T-helper 1 cell (primary cell): ENCODE measurements at regions not wholly inside any gene's neighbourhood (a gene's known extent, or its start where the extent isn't known, plus 50 kb on each side); places are given as distances from the start of the nearest gene placed in this dataset.

Source experiments
- DNase-seq, 5 donors: peaks; one replicate each; pipeline ENCODE4 v3.0.0-alpha.2; 2012 to 2020

GRCh38 chr15:47394286-47394809 is 323.0 kb upstream of the SEMA6D start:
- DNase-seq: no peak

GRCh38 chr15:47395076-47395475 is 322.2 kb upstream of the SEMA6D start:
- DNase-seq: no peak

DNA sequence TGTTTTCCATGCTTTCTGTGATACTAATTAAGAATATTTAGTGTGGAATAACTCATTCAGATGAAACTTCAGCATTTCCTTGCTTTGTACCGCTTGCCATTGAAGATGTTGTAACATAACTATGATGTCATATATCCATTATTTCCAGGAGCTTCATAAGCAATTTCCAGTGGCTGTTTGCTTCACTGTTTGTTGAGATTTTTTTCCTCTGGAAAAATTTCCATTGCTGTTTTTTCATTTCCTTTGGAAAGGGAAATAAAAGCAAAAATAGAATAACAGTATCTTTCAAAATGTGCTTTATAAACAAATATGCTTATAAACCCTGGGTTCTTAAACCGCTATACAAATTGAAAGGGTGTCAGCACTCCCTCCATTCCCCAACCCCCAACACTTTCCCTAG is 319.6 kb upstream of the SEMA6D start:
- DNase-seq: no peak

- no peak for DNase-seq
Measured at GRCh38 chr15:47398132-47398531, 319.2 kb upstream of the SEMA6D start.

DNA sequence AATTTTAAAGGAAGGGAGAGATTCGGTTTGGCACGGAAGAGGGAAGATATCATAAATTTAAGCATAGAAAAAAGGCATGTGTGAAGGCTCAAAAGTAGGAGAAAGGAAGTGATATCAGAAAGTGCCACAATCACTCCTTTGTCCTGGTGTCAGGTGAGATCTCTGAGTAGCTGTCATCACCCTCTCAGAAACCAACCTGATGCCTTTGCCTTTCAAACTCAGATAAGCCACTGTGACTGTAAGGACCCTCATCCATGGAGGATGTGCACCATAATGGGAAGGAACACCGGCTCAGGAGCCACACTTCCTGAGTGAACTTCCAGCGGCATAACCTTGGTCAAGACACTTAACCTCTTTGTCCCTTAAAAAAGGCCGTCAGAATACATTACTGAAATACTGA is 318.7 kb upstream of the SEMA6D start:
- DNase-seq: no peak

DNA sequence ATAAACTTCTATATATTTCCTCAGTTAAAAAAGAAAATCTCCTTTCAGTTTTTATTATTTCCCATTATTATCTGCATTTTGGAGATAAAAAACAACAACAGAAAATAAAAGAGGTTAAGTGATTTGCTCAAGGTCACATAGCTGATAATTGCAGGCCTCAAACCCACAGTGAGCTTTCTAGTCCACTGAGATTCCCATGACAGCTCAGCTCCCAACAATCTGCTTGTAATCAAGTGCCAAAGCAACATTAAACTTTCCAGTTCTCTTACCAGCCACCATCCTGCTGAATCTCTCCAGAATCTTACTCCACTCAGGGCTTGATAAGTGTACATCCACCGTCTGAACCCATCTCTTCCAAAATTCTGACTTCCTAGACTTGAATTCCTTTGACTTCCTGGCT is 318.2 kb upstream of the SEMA6D start:
- no peak for DNase-seq

GRCh38 chr15:47400603-47401002 is 316.7 kb upstream of the SEMA6D start:
- no peak for DNase-seq

GRCh38 chr15:47401427-47401826 is 315.9 kb upstream of the SEMA6D start:
- DNase-seq: no peak

GRCh38 chr15:47402829-47403228 is 314.5 kb upstream of the SEMA6D start:
- no peak for DNase-seq

DNA sequence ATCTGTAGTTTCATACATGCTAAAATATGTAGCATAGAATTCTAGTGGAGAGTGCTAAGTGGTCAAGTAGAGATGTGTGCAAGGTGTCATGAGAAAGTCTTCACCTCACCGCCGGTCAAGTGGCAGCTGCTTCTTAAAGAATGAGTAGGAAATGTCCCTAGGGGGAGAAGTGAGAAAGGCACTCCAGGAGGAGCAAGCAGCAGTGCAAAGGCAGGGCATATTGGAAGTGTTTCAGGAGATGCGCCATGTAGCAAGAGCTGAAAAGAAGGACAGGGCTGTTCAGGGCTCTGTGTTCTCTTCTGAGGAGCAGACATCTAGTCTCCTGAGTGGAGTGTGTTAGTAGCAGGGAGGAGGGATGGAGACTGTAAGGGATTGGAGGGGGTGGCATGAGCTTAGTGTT is 312.4 kb upstream of the SEMA6D start:
- no peak for DNase-seq

DNA sequence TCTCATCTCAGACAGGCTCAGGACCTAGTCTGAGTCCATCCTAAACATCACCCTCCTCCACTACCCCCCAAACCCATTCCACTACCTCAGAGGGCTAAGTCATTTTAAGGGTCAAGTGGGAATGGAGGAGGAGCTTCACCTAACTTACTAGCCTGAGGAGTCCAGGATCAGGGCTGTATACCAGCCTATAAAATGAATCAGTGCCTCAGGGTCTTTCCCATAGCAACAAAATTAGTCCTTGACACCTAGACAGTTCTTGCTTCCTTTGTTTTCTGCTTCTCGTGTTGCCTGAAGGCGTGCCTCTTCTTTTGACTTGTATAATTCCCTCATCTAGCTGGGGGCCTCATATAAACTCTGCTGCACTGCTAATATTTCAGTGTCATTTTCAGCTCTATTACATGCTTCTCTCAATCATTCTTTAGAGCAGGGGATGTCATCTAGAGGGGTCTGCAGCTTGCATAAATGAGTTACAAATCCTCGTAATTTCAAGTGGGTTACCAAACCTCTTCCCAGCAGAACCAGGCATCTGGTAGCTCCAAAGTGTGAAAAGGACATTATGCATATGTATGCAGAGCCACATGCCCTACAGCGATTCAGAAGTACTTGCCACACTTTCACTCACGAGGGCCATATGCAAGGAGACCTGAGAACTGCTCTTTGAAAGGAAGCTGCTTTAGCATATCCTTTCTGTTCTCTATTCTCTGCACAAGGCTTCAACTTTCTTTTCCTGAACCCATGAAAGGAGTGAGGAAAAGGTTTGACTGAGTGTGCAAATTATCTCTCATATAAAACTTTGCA is 311.7 kb upstream of the SEMA6D start:
- DNase-seq: no peak

- DNase-seq: no peak
Measured at GRCh38 chr15:47407692-47408091, 309.6 kb upstream of the SEMA6D start.

- no peak for DNase-seq
Measured at GRCh38 chr15:47409038-47409437, 308.3 kb upstream of the SEMA6D start.

- DNase-seq: no peak
Measured at GRCh38 chr15:47409600-47409999, 307.7 kb upstream of the SEMA6D start.

DNA sequence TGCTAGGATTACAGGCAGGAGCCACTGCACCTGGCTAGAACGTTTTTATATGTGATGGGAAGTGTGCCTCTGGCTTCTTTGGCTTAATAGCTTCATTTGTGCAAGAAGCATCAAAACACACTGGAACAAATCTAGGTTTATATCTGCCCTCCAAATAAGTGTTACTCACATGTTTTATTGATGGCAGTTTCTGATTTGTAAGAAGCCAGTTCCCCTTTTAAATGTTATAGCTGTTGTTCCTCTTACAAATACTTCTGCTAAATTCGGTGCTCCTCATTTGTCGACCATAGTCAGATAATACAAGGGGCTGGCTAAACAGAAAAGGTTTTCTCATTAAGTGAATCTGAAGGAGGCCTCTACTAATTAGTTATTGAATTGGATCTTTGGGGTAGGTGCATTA is 307.1 kb upstream of the SEMA6D start:
- no peak for DNase-seq

- DNase-seq: no peak
Measured at GRCh38 chr15:47411733-47412132, 305.6 kb upstream of the SEMA6D start.

- no peak for DNase-seq
Measured at GRCh38 chr15:47412136-47412535, 305.2 kb upstream of the SEMA6D start.

DNA sequence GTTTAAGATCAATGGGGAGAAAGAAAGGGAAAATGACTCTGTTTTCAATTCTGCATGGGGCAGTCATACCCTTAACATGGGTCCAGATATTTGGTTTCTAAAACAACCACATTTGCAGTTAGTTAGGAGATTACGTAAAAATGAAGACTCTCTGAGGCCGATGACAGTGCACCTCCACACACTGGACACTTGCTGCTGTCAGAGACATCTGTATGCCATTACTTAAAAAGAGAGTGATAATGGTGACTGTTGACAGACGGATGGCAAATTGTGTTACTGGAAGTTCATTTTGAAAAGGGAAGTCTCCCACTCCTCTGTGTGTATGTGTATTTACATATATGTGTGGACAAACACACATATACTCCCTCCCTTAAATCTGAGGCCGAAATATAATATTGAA is 304.5 kb upstream of the SEMA6D start:
- DNase-seq: no peak

- no peak for DNase-seq
Measured at GRCh38 chr15:47414207-47414606, 303.1 kb upstream of the SEMA6D start.

DNA sequence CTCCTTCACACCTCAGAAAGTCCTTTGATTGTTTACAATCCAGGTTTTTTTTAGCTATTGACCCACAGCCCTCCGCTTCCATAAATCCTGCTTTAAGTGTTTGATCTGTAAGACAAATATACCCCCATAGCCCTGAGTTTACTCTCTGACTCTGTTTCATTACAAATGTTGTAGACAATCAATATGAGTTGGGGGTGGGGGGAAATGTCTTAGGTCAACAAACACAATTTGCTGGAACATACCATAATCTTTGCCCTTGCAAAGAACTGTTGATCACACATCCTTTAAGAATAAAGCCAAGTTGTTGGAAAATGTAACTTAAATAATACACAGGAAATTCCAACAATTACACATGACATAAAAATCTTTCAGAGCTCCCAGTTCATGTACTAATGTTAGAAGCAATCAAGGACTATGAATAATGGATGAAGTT is 301.8 kb upstream of the SEMA6D start:
- no peak for DNase-seq

GRCh38 chr15:47422881-47423665 is 294.2 kb upstream of the SEMA6D start:
- DNase-seq: no peak

GRCh38 chr15:47427463-47427862 is 289.8 kb upstream of the SEMA6D start:
- DNase-seq: no peak

DNA sequence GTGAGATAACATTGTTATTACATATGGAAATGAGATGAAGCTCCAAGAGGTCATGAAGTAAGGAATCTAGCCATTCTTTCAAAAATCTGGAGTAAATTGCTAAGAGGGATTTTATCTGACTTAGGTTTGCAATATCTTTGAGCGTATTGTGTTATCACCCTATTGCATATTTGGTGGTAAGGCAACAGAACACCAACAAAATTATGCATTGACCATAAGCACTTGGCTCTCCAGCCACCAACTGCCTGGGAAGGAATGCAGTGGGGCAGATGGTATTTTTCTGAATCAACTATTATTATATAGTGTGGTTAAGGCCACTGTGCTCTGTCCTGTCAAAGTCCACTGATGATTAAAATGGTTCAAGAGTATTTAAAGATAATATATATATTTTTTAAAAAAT is 287.9 kb upstream of the SEMA6D start:
- DNase-seq: no peak

- no peak for DNase-seq
Measured at GRCh38 chr15:47431501-47431900, 285.8 kb upstream of the SEMA6D start.
